Esophagus squamous epithelium (tissue), 5 donors: ENCODE measurements at regions not wholly inside any gene's neighbourhood (a gene's known extent, or its start where the extent isn't known, plus 50 kb on each side); places are given as distances from the start of the nearest gene placed in this dataset.

Source experiments
- DNase-seq: peaks from one replicate; lab custom pipeline; 2025; lab: John Stamatoyannopoulos, UW
- H3K27ac ChIP-seq, 4 donors: fragments of 200-600 bp; sonication (generic); one replicate each; pipeline ENCODE4 v1.5.1; 2016 to 2019; ENCODE audit warnings: mild to moderate bottlenecking in 1 of 4
- H3K27me3 ChIP-seq, 4 donors: fragments of 200-600 bp; sonication (generic); 1 replicate in 3 of 4; 2 replicates in 1 of 4; pipeline versions ENCODE4 v1.5.1 to v1.6.0; 2017 to 2021; ENCODE audit warnings: antibody characterized with exemption in 1 of 4
- H3K36me3 ChIP-seq, 3 donors: fragments of 200-600 bp; sonication (generic); one replicate each; pipeline ENCODE4 v1.5.1; 2016 to 2019
- H3K4me1 ChIP-seq, 3 donors: fragments of 200-600 bp; sonication (generic); one replicate each; pipeline ENCODE4 v1.5.1; 2017 to 2019
- H3K4me3 ChIP-seq, 4 donors: fragments of 200-600 bp; sonication (generic); 1 replicate in 3 of 4; 2 replicates in 1 of 4; pipeline ENCODE4 v1.5.1; 2016 to 2019; ENCODE audit warnings: mild to moderate bottlenecking in 2 of 4, moderate library complexity in 1 of 4
- H3K9me3 ChIP-seq, 3 donors: fragments of 200-600 bp; sonication (generic); one replicate each; pipeline ENCODE4 v1.5.1; 2016 to 2019
- POLR2A ChIP-seq, 4 donors: fragments of 450-650 bp; IDR thresholded peaks; one replicate each; pipeline ENCODE4 v1.6.1; 2017; ENCODE audit warnings: antibody characterized with exemption in 4 of 4, mild to moderate bottlenecking in 4 of 4, moderate library complexity in 3 of 4
- WGBS, 2 donors: methylation state at CpG; one replicate each; pipeline ENCODE4 v1.1.5; 2018; 5-methylcytosine and 5-hydroxymethylcytosine counted together
- intact Hi-C: fragments of 100-400 bp; cut with DNase I; formaldehyde crosslinking; loops from one replicate; pipeline ENCODE4 v1.15.0; 2022
- TF ChIP-seq, protein P1 (sequence below), 6 experiments: fragments of 450-650 bp in 4 of 6; fragments of 200-600 bp in 2 of 6; sonication (generic) in 2 of 6; IDR thresholded peaks; one replicate each; pipeline ENCODE4 v1.5.1; 2016 to 2019; ENCODE audit warnings: antibody characterized with exemption in 6 of 6, mild to moderate bottlenecking in 4 of 6, moderate library complexity in 4 of 6
- donor health status: DM: yes; HTN: yes; CAD: no.

DNA sequence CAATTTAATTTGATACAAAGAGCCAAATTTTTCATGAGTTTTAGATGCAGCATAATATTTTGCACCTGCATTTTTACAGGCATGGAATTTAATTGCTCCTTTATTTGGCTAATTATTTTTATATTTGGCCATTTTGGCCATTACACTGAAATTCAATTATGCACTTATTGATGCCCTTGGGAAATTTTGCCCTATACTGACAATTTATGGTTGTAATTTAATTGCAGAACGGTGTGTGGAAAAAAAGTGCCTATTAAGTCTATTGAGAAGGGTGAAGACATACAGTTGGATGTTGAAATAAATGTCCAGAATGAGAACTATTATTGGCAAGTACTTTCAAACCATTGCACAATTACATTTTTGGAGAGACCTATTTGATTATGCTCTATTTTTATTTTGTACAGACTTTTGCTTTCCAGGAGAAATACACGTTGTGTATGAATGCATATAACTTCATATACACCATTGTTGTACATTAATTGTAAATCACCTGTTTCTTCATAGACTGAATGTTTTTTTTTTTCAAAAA lies 1319.3 kb upstream of the CDH2 start:
- WGBS, 2 donors, result 63 to 72% methylated on average over 2 of the region's 2 CpGs
- no peak for DNase-seq
- intact Hi-C loops, result no loop called here
- Histone ChIP-seq H3K4me3 (no peak overlapping the region), H3K27me3 (no peaks in the 10 kb centered on the region), H3K9me3 (peaks cover 0 to 4% (median 0%) of the 10 kb centered on the region in 3 donors), H3K36me3 (no peaks in the 10 kb centered on the region), H3K27ac (no peak overlapping the region), H3K4me1 (no peaks in the 10 kb centered on the region)
- TF ChIP-seq, protein P1, sequence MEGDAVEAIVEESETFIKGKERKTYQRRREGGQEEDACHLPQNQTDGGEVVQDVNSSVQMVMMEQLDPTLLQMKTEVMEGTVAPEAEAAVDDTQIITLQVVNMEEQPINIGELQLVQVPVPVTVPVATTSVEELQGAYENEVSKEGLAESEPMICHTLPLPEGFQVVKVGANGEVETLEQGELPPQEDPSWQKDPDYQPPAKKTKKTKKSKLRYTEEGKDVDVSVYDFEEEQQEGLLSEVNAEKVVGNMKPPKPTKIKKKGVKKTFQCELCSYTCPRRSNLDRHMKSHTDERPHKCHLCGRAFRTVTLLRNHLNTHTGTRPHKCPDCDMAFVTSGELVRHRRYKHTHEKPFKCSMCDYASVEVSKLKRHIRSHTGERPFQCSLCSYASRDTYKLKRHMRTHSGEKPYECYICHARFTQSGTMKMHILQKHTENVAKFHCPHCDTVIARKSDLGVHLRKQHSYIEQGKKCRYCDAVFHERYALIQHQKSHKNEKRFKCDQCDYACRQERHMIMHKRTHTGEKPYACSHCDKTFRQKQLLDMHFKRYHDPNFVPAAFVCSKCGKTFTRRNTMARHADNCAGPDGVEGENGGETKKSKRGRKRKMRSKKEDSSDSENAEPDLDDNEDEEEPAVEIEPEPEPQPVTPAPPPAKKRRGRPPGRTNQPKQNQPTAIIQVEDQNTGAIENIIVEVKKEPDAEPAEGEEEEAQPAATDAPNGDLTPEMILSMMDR (IDR thresholded peaks at IDR 0.05), result no peak
- TF ChIP-seq POLR2A (IDR thresholded peaks at IDR 0.05), result no peak

DNA sequence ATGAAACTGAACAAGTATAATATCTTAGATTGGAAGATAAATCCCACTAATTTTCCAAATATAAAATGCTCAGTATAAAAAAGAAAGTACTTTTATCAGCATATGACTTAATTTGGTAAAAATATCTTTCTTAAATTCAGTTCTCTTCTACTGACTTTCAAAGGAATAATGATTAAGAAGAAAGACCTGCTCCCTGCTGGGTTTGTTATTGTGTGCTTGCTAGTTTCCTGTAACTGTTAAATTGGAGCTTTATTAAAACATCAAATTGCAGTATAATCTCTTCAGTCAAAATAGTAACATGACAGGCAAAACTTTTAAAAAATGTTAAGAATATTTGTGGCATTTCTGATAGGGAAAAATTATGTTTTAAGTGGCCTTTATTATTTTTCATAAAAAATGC lies 1317.4 kb upstream of the CDH2 start:
- intact Hi-C loops, result no loop called here
- DNase-seq, result no peak
- TF ChIP-seq, protein P1 (IDR thresholded peaks at IDR 0.05), result no peak
- no peak for TF ChIP-seq POLR2A (IDR thresholded peaks at IDR 0.05)
- H3K9me3 ChIP-seq, result peaks cover 0 to 4% (median 0%) of the 10 kb centered on the region in 3 donors
- H3K4me1 ChIP-seq, result no peaks in the 10 kb centered on the region
- H3K27me3 ChIP-seq, result no peaks in the 10 kb centered on the region
- H3K4me3 ChIP-seq, result no peak overlapping the region
- no peaks in the 10 kb centered on the region for H3K36me3 ChIP-seq
- no peak overlapping the region for H3K27ac ChIP-seq

DNA sequence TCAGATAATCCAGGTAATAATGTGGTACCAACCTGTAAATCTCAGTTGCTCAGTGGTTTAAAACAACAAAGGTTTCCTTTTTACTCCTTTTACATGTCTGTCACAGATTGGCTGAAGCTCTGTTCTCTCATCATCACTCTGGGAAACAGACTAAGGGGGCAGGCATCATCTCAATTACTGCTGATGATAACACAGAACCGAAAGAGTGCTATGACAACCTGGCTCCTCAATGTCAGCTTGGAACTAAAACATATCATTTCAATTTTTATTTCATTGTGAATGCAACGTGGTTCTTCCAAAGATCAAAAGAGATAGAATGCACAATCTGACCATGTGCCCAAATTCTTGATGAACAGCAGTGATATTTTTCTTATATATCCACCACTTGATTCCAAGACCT lies 1315.0 kb upstream of the CDH2 start:
- intact Hi-C loops, result no loop called here
- no peaks in the 10 kb centered on the region for H3K36me3 ChIP-seq
- no peak for DNase-seq
- H3K27me3 ChIP-seq, result no peaks in the 10 kb centered on the region
- no peaks in the 10 kb centered on the region for H3K4me1 ChIP-seq
- WGBS, 2 donors, result 54 to 68% methylated on average over 2 of the region's 2 CpGs
- H3K9me3 ChIP-seq, result no peaks in the 10 kb centered on the region
- H3K4me3 ChIP-seq, result no peak overlapping the region
- no peak overlapping the region for H3K27ac ChIP-seq
- TF ChIP-seq, protein P1 (IDR thresholded peaks at IDR 0.05), result no peak
- TF ChIP-seq POLR2A (IDR thresholded peaks at IDR 0.05), result no peak

GRCh38 chr18:29488617-29489016 lies 1311.7 kb upstream of the CDH2 start:
- Histone ChIP-seq H3K4me3 (no peak overlapping the region), H3K27me3 (no peaks in the 10 kb centered on the region), H3K27ac (no peak overlapping the region), H3K9me3 (no peaks in the 10 kb centered on the region), H3K36me3 (no peaks in the 10 kb centered on the region), H3K4me1 (no peaks in the 10 kb centered on the region)
- no peak for TF ChIP-seq POLR2A (IDR thresholded peaks at IDR 0.05)
- TF ChIP-seq, protein P1 (IDR thresholded peaks at IDR 0.05), result no peak
- WGBS, 2 donors, result 62 to 68% methylated on average over 2 of the region's 2 CpGs
- no peak for DNase-seq
- intact Hi-C loops, result no loop called here

GRCh38 chr18:29465526-29465925 lies 1288.6 kb upstream of the CDH2 start:
- Histone ChIP-seq H3K9me3 (no peaks in the 10 kb centered on the region), H3K4me1 (no peaks in the 10 kb centered on the region), H3K27me3 (no peaks in the 10 kb centered on the region), H3K36me3 (no peaks in the 10 kb centered on the region), H3K27ac (no peak overlapping the region), H3K4me3 (no peak overlapping the region)
- intact Hi-C loops, result no loop called here
- no peak for TF ChIP-seq POLR2A (IDR thresholded peaks at IDR 0.05)
- TF ChIP-seq, protein P1 (IDR thresholded peaks at IDR 0.05), result no peak
- DNase-seq, result no peak
